Lower lobe of right lung (tissue), 2 donors: ENCODE measurements at regions not wholly inside any gene's neighbourhood (a gene's known extent, or its start where the extent isn't known, plus 50 kb on each side); places are given as distances from the start of the nearest gene placed in this dataset.
"Not testable (repeated sequence)": the region's sequence is repeated elsewhere in the genome, so short reads cannot be mapped to it uniquely, and the experiment has no call there.

ENCODE experiments used
- ATAC-seq, 2 donors: fragments of 200-7000 bp; cut with Tn5 transposase; one replicate each; pipeline ENCODE4 v1.9.1; 2020 to 2022; ENCODE audit warnings: mild to moderate bottlenecking in 2 of 2, moderate library complexity in 2 of 2
- DNase-seq: peaks from one replicate; pipeline ENCODE4 v3.0.0-alpha.2; 2020
- H3K27ac ChIP-seq: fragments of 200-600 bp; one replicate; pipeline ENCODE4 v1.8.0; 2022
- H3K27me3 ChIP-seq: fragments of 200-600 bp; one replicate; pipeline ENCODE4 v1.8.0; 2022; ENCODE audit warnings: low read depth
- H3K36me3 ChIP-seq: fragments of 200-600 bp; one replicate; pipeline ENCODE4 v1.8.0; 2022; ENCODE audit warnings: mild to moderate bottlenecking
- H3K4me1 ChIP-seq: fragments of 200-600 bp; one replicate; pipeline ENCODE4 v1.8.0; 2022
- H3K4me3 ChIP-seq: fragments of 200-600 bp; one replicate; pipeline ENCODE4 v1.8.0; 2022; ENCODE audit warnings: mild to moderate bottlenecking
- H3K9me3 ChIP-seq: fragments of 200-600 bp; one replicate; pipeline ENCODE4 v1.8.0; 2022
- intact Hi-C: fragments of 100-400 bp; cut with DNase I; formaldehyde crosslinking; loops from one replicate; pipeline ENCODE4 v1.11.0; 2022
- TF ChIP-seq, protein P1 (sequence below): fragments of 200-600 bp; IDR thresholded peaks from one replicate; pipeline ENCODE4 v1.8.0; 2022; ENCODE audit warnings: antibody characterized with exemption, mild to moderate bottlenecking
- donor health status: DM: no; HTN: yes; CAD: no; lungs with severe emphysema.

GRCh38 chrX:115357326-115358120 lies 68.0 kb downstream of the LUZP4 start:
- Histone ChIP-seq H3K27me3 (no peaks in the 10 kb centered on the region), H3K36me3 (no peaks in the 10 kb centered on the region), H3K4me1 (peaks cover 7% of the 10 kb centered on the region), H3K4me3 (no peak overlapping the region), H3K27ac (peak overlapping the region; percentile 67), H3K9me3 (no peaks in the 10 kb centered on the region)
- ATAC-seq (no peak), DNase-seq (no peak)
- intact Hi-C loops = no loop called here
- TF ChIP-seq, protein P1, sequence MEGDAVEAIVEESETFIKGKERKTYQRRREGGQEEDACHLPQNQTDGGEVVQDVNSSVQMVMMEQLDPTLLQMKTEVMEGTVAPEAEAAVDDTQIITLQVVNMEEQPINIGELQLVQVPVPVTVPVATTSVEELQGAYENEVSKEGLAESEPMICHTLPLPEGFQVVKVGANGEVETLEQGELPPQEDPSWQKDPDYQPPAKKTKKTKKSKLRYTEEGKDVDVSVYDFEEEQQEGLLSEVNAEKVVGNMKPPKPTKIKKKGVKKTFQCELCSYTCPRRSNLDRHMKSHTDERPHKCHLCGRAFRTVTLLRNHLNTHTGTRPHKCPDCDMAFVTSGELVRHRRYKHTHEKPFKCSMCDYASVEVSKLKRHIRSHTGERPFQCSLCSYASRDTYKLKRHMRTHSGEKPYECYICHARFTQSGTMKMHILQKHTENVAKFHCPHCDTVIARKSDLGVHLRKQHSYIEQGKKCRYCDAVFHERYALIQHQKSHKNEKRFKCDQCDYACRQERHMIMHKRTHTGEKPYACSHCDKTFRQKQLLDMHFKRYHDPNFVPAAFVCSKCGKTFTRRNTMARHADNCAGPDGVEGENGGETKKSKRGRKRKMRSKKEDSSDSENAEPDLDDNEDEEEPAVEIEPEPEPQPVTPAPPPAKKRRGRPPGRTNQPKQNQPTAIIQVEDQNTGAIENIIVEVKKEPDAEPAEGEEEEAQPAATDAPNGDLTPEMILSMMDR = no peak

DNA sequence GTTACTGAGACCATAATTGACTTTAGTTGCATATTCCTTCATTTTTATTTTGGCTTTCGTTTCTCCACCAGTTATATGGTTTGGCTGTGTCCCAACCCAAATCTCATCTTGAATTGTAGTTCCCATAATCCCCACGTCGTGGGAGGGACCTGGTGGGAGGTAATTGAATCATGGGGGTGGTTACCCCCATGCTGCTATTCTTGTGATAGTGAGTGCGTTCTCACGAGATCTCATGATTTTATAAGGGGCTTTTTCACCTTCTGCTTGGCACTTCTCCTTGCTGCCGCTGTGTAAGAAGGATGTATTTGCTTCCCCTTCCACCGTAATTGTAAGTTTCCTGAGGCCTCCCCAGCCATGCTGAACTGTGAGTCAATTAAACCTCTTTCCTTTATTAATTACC lies 70.0 kb downstream of the LUZP4 start:
- not testable (repeated sequence) for DNase-seq, H3K27me3 ChIP-seq, H3K27ac ChIP-seq

GRCh38 chrX:115360220-115360781 lies 70.8 kb downstream of the LUZP4 start:
- H3K4me3 ChIP-seq = no peak overlapping the region
- no peaks in the 10 kb centered on the region for H3K27me3 ChIP-seq
- H3K9me3 ChIP-seq = no peaks in the 10 kb centered on the region
- H3K4me1 ChIP-seq = peaks cover 7% of the 10 kb centered on the region
- ATAC-seq = no peak
- no peak overlapping the region for H3K27ac ChIP-seq
- intact Hi-C loops = no loop called here
- TF ChIP-seq, protein P1 = no peak
- DNase-seq = no peak
- H3K36me3 ChIP-seq = no peaks in the 10 kb centered on the region

More for the DNA sequence above, 70.0 kb downstream of the LUZP4 start:
- H3K9me3 ChIP-seq, H3K36me3 ChIP-seq, H3K4me1 ChIP-seq, H3K4me3 ChIP-seq, ATAC-seq, intact Hi-C loops: not testable (repeated sequence)

DNA sequence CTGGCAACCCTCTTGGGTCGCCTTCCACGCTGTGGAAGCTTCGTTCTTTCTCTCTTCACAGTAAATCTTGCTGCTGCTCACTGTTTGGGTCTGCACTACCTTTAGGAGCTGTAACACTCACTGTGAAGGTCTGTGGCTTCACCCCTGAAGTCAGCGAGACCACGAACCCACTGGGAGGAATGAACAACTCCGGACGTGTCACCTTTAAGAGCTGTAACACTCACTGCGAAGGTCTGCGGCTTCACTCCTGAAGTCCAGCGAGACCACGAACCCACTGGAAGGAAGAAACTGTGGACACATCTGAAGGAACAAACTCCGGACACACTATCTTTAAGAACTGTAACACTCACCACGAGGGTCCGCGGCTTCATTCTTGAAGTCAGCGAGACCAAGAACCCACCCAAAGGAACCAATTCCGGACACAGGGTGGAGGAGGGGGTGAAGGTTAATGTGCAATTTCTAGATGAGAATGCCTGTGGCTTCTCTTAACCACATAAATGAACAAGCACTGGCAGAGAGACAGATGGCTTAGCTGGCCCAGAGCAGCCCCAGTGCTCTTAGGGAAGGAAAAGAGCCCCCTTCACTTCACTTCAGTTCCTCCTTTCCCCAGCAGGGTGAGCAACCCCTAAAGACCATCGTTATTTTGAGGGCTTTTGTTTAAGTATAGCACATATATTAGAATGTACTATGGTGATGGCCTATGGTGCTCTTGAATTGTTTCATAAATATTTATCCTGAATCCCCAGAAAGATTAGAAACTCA lies 73.0 kb downstream of the LUZP4 start:
- H3K27me3 ChIP-seq = no peaks in the 10 kb centered on the region
- H3K27ac ChIP-seq = no peak overlapping the region
- no peak overlapping the region for H3K4me3 ChIP-seq
- TF ChIP-seq, protein P1 = no peak
- no peak for ATAC-seq
- no peak for DNase-seq
- intact Hi-C loops = no loop called here
- no peaks in the 10 kb centered on the region for H3K9me3 ChIP-seq
- H3K36me3 ChIP-seq = no peaks in the 10 kb centered on the region
- no peaks in the 10 kb centered on the region for H3K4me1 ChIP-seq

DNA sequence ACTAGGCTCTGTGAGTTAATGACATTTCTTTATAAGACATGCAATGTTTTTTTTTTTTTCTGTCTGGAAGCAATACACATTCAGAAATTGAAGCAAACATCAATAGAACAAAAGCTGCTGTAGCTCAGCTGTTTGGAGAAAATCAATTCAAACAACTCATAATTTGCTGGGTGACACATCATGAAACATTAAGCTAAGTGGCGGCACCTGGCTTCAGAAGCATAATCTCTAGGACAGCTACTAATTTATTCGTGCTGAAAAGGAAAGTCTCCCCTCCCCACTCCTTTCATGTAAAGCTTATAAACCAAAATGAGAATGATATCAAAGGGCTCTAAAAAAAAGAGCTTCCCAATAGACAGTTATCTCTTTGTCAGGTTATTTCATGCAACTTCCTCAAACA lies 73.9 kb downstream of the LUZP4 start:
- intact Hi-C loops = no loop called here
- Histone ChIP-seq H3K27me3 (no peaks in the 10 kb centered on the region), H3K9me3 (no peaks in the 10 kb centered on the region), H3K4me1 (no peaks in the 10 kb centered on the region), H3K36me3 (no peaks in the 10 kb centered on the region), H3K4me3 (no peak overlapping the region), H3K27ac (no peak overlapping the region)
- DNase-seq = no peak
- TF ChIP-seq, protein P1 = no peak
- no peak for ATAC-seq

- TF ChIP-seq, protein P1 = no peak
- H3K4me1 ChIP-seq = no peaks in the 10 kb centered on the region
- no peaks in the 10 kb centered on the region for H3K36me3 ChIP-seq
- DNase-seq = no peak
- no peak overlapping the region for H3K4me3 ChIP-seq
- intact Hi-C loops = no loop called here
- ATAC-seq = no peak
- no peaks in the 10 kb centered on the region for H3K9me3 ChIP-seq
- H3K27ac ChIP-seq = no peak overlapping the region
- no peaks in the 10 kb centered on the region for H3K27me3 ChIP-seq
These were observed 74.4 kb downstream of the LUZP4 start for GRCh38 chrX:115363897-115364296.
